ENCODE measurements at regions not wholly inside any gene's neighbourhood (a gene's known extent, or its start where the extent isn't known, plus 50 kb on each side); places are given as distances from the start of the nearest gene placed in this dataset.
A peak's percentile ranks its signal among the peaks of the same experiment; 100 is the strongest.

DNA sequence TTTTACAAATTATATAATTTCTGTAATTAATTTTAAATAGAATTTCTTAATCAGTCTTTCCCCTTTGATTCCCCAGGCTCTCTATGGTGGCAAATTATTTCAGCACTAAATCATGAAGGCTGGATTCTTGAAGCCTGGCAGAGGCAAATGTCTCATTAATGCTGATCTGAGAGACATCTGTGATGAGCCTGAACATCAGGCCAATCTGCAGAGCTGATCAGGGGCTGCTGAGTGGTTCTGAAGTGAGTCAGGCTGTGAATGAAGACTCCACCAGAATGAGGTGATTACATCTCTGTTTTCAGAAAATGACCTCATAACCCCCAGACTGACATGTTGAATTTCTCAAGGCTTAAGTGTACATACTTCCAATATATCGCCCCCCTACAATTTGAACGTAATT is 124.2 kb upstream of the MIS18BP1 start:
- no peak for TF ChIP-seq CTCF (IDR thresholded peaks at IDR 0.05; ENCODE audit: partially characterized antibody, unreplicated experiment)
- peak overlapping the region; percentile 14 for H3K27ac Mint-ChIP-seq (ENCODE audit: unreplicated experiment)
- no peaks in the 10 kb centered on the region for H3K9me3 Mint-ChIP-seq (ENCODE audit: unreplicated experiment)
- DNase-seq: no peak
- H3K36me3 Mint-ChIP-seq (ENCODE audit: unreplicated experiment): no peaks in the 10 kb centered on the region
- no peak overlapping the region for H3K4me3 Mint-ChIP-seq (ENCODE audit: unreplicated experiment)
- H3K4me1 Mint-ChIP-seq (ENCODE audit: low read depth, unreplicated experiment): peaks cover 3% of the 10 kb centered on the region
- no peaks in the 10 kb centered on the region for H3K27me3 Mint-ChIP-seq (ENCODE audit: unreplicated experiment)

GRCh38 chr14:45373877-45374276 is 120.9 kb upstream of the MIS18BP1 start:
- no peaks in the 10 kb centered on the region for H3K36me3 Mint-ChIP-seq (ENCODE audit: unreplicated experiment)
- H3K4me1 Mint-ChIP-seq (ENCODE audit: low read depth, unreplicated experiment): peaks cover 12% of the 10 kb centered on the region
- no peak for TF ChIP-seq CTCF (IDR thresholded peaks at IDR 0.05; ENCODE audit: partially characterized antibody, unreplicated experiment)
- DNase-seq: no peak
- H3K27ac Mint-ChIP-seq (ENCODE audit: unreplicated experiment): no peak overlapping the region
- no peaks in the 10 kb centered on the region for H3K27me3 Mint-ChIP-seq (ENCODE audit: unreplicated experiment)
- no peak overlapping the region for H3K4me3 Mint-ChIP-seq (ENCODE audit: unreplicated experiment)
- H3K9me3 Mint-ChIP-seq (ENCODE audit: unreplicated experiment): no peaks in the 10 kb centered on the region

DNA sequence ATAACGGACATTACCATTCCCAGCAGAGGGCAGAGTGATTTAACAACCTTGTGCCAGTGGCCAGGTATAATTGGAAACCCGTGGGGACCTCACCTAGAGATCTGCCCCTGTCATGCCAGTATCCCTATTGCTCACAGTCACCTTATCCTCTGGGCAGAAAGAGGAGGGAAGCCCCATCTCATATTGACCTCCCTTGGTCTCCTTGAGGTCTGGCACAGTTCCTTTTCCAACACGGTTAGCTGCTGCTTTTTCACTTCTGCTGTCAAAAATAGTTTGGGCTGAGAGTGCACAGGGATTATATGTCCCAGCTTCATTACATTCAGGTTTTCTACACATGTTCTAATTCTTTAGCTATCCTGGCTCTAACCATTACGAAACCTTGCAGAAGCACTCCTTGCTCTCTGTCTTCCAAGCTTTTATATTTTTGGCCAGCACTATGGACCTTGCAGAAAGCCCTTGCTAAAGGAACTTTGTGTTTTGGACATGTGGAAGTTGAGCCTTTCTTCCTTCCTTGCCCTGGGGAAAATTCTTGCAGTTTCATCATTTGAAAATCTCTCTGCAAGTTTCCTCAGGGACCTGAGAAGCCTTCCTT is 111.7 kb upstream of the MIS18BP1 start:
- Mint-ChIP-seq H3K27me3 (ENCODE audit: unreplicated experiment) (peaks cover 1% of the 10 kb centered on the region), H3K27ac (ENCODE audit: unreplicated experiment) (no peak overlapping the region), H3K9me3 (ENCODE audit: unreplicated experiment) (no peaks in the 10 kb centered on the region), H3K36me3 (ENCODE audit: unreplicated experiment) (no peaks in the 10 kb centered on the region), H3K4me1 (ENCODE audit: low read depth, unreplicated experiment) (peaks cover 5% of the 10 kb centered on the region), H3K4me3 (ENCODE audit: unreplicated experiment) (no peak overlapping the region)
- no peak for DNase-seq
- TF ChIP-seq CTCF (IDR thresholded peaks at IDR 0.05; ENCODE audit: partially characterized antibody, unreplicated experiment): no peak

DNA sequence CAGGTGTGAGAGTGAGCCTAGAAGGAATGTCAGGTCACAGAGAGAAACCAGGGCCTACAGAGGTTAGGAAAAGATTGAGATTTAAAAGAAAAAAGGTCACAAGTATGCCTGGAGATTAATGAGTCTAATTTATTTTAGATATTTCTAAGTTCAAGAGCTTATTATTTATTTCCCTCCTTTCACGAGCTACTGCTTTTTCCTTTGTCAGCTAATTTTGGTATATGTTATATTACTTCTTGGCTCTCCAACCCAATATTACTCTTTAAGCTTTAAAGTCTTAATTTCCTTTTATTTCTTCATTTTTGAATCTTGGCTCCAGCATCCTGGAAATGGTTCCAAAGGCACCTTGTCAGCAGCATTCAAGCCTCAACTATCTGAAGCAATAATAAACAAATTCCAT is 109.5 kb upstream of the MIS18BP1 start:
- Mint-ChIP-seq H3K27ac (ENCODE audit: unreplicated experiment) (no peak overlapping the region), H3K36me3 (ENCODE audit: unreplicated experiment) (no peaks in the 10 kb centered on the region), H3K27me3 (ENCODE audit: unreplicated experiment) (no peaks in the 10 kb centered on the region), H3K4me3 (ENCODE audit: unreplicated experiment) (no peak overlapping the region), H3K9me3 (ENCODE audit: unreplicated experiment) (no peaks in the 10 kb centered on the region), H3K4me1 (ENCODE audit: low read depth, unreplicated experiment) (no peaks in the 10 kb centered on the region)
- no peak for TF ChIP-seq CTCF (IDR thresholded peaks at IDR 0.05; ENCODE audit: partially characterized antibody, unreplicated experiment)
- DNase-seq: no peak

DNA sequence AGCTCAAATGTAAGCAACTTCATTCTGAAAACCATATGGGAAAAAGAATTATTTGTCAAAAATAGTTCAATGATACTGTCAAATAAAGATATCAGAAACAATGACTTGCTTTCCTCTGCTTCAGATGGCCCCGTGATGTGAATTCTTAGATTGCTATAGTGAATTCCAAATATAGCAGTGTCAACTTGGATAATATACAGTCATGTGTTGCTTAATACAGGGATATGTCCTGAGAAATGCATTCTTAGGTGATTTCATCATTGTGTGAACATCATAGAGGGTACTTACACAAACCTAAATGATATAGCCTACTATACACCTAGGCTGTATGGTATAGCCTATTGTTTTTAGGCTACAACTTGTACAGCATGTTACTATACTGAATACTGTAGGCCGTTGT is 108.7 kb upstream of the MIS18BP1 start:
- Mint-ChIP-seq H3K27ac (ENCODE audit: unreplicated experiment) (no peak overlapping the region), H3K4me3 (ENCODE audit: unreplicated experiment) (no peak overlapping the region), H3K9me3 (ENCODE audit: unreplicated experiment) (peaks cover under 1% of the 10 kb centered on the region), H3K4me1 (ENCODE audit: low read depth, unreplicated experiment) (no peaks in the 10 kb centered on the region), H3K27me3 (ENCODE audit: unreplicated experiment) (no peaks in the 10 kb centered on the region), H3K36me3 (ENCODE audit: unreplicated experiment) (no peaks in the 10 kb centered on the region)
- DNase-seq: no peak
- no peak for TF ChIP-seq CTCF (IDR thresholded peaks at IDR 0.05; ENCODE audit: partially characterized antibody, unreplicated experiment)
